ENCODE measurements at regions not wholly inside any gene's neighbourhood (a gene's known extent, or its start where the extent isn't known, plus 50 kb on each side); places are given as distances from the start of the nearest gene placed in this dataset.

GRCh38 chr3:194272221-194272620 lies 78.9 kb downstream of the CPN2 start:
- no peak for TF ChIP-seq CTCF (IDR thresholded peaks at IDR 0.05)
- no peak for TF ChIP-seq POLR2A (IDR thresholded peaks at IDR 0.05)
